ENCODE measurements at regions not wholly inside any gene's neighbourhood (a gene's known extent, or its start where the extent isn't known, plus 50 kb on each side); places are given as distances from the start of the nearest gene placed in this dataset.

GRCh38 chrX:40996886-40997530, 88.2 kb upstream of the USP9X start:
- TF ChIP-seq POU2F2 (IDR thresholded peaks at IDR 0.05; ENCODE audit: low read depth, low read length) (no peak), POLR2A (IDR thresholded peaks at IDR 0.05; ENCODE audit: low read depth, low read length) (no peak), POLR2AphosphoS5 (IDR thresholded peaks at IDR 0.05; ENCODE audit: low read depth, low read length) (no peak), SPI1 (IDR thresholded peaks at IDR 0.05; ENCODE audit: low read depth, low read length) (no peak)
